HepG2 (cell line): ENCODE measurements at regions not wholly inside any gene's neighbourhood (a gene's known extent, or its start where the extent isn't known, plus 50 kb on each side); places are given as distances from the start of the nearest gene placed in this dataset.
"Not testable (repeated sequence)": the region's sequence is repeated elsewhere in the genome, so short reads cannot be mapped to it uniquely, and the experiment has no call there.

Experiments
- ATAC-seq: fragments of 200-7000 bp; cut with Tn5 transposase; 3 replicates; pipeline ENCODE4 v1.9.1; 2020; ENCODE audit warnings: mild to moderate bottlenecking, moderate library complexity
- BruUV-seq: library from RNA; stranded (reverse); fragments of 400-500 nt; replicated peaks from 2 replicates; lab custom pipeline; 2021; lab: Mats Ljungman, UMichigan
- CTCF ChIA-PET: fragments of 300-600 bp; formaldehyde crosslinking; extraction: SDS; loops from one replicate; lab custom pipeline; 2021; ENCODE audit warnings: low total read pairs, inconsistent platforms, low intra/inter-chr PET ratio; lab: Yijun Ruan, JAX
- POLR2A ChIA-PET: fragments of 350-600 bp; sonication (Branson Sonifier 250); formaldehyde crosslinking; loops from one replicate; lab custom pipeline; 2020; ENCODE audit warnings: antibody characterized with exemption, inconsistent platforms; lab: Yijun Ruan, JAX
- DNase-seq: peaks from one replicate; pipeline ENCODE4 v3.0.0-alpha.2; 2015; ENCODE audit warnings: low spot score
- FAIRE-seq: peaks from 3 replicates; lab custom pipeline; 2011; peaks lifted over from hg19 to GRCh38; lab: Jason Lieb, UNC
- H2AFZ ChIP-seq: one replicate; pipeline ENCODE4 v1.6.1; 2011; ENCODE audit warnings: low read length, inconsistent platforms
- H3K27ac ChIP-seq: fragments of 300-600 bp; 3 replicates; pipeline ENCODE4 v1.8.0; 2011; ENCODE audit warnings: mixed run types, mild to moderate bottlenecking, mixed read lengths, low read length, inconsistent platforms; ENCODE audit not compliant: insufficient read depth; ENCODE audit errors: extremely low read length
- H3K27me3 ChIP-seq, 2 experiments: fragments of 200-600 bp in 1 of 2; 2 replicates in 1 of 2; 3 replicates in 1 of 2; pipeline versions ENCODE4 v1.6.0 to v1.8.0; 2011; ENCODE audit warnings: low read length in 2 of 2, mild to moderate bottlenecking in 2 of 2, moderate library complexity in 2 of 2, inconsistent platforms in 1 of 2; ENCODE audit not compliant: insufficient read depth in 2 of 2, control insufficient read depth in 1 of 2
- H3K36me3 ChIP-seq, 2 experiments: fragments of 200-600 bp in 1 of 2; replicated peaks in 1 of 2; 2 replicates in 1 of 2; 3 replicates in 1 of 2; pipeline versions ENCODE4 v1.5.1 to v1.8.0; 2011; ENCODE audit warnings: low read length in 2 of 2, inconsistent platforms in 1 of 2; ENCODE audit not compliant: insufficient read depth in 2 of 2, control insufficient read depth in 1 of 2
- H3K4me1 ChIP-seq: 2 replicates; pipeline ENCODE4 v1.5.1; 2012; ENCODE audit warnings: low read length, inconsistent platforms; ENCODE audit not compliant: insufficient read depth
- H3K4me2 ChIP-seq: 2 replicates; pipeline ENCODE4 v1.6.0; 2011; ENCODE audit warnings: low read depth, low read length, inconsistent platforms
- H3K4me3 ChIP-seq, 3 experiments: fragments of 200-600 bp in 1 of 3; sonication (generic), shearing (Covaris generic) in 1 of 3; replicated peaks in 1 of 3; 2 replicates each; pipeline ENCODE4 v1.5.1; 2011 to 2016; ENCODE audit warnings: low read length in 3 of 3, inconsistent platforms in 2 of 3, low read depth in 2 of 3, mild to moderate bottlenecking in 2 of 3, control low read depth in 1 of 3, mixed read lengths in 1 of 3; ENCODE audit not compliant: insufficient read depth in 1 of 3
- H3K79me2 ChIP-seq: one replicate; pipeline ENCODE4 v1.6.1; 2011; ENCODE audit warnings: low read length, inconsistent platforms; ENCODE audit not compliant: insufficient read depth
- H3K9ac ChIP-seq: 2 replicates; pipeline ENCODE4 v1.6.0; 2011; ENCODE audit warnings: mild to moderate bottlenecking, low read depth, low read length, inconsistent platforms; ENCODE audit not compliant: insufficient read depth
- H3K9me3 ChIP-seq: 2 replicates; pipeline ENCODE4 v1.5.1; 2012; ENCODE audit warnings: mild to moderate bottlenecking, low read length
- H4K20me1 ChIP-seq: 2 replicates; pipeline ENCODE4 v1.6.0; 2011; ENCODE audit warnings: inconsistent platforms, mild to moderate bottlenecking, low read length, moderate library complexity; ENCODE audit not compliant: insufficient read depth
- ARNT2 ChIP-seq: sonication (generic); formaldehyde crosslinking; IDR thresholded peaks from 2 replicates; pipeline ENCODE4 v1.8.0; 2022; ENCODE audit warnings: mild to moderate bottlenecking, low read depth, missing genetic modification reagents, moderate library complexity
- CENPX ChIP-seq: sonication (generic); formaldehyde crosslinking; IDR thresholded peaks from 2 replicates; pipeline ENCODE4 v1.9.0; 2021; ENCODE audit warnings: mild to moderate bottlenecking, missing genetic modification reagents, moderate library complexity
- CSRNP1 ChIP-seq: sonication (generic); formaldehyde crosslinking; IDR thresholded peaks from 2 replicates; pipeline ENCODE4 v1.8.1; 2023; ENCODE audit warnings: mild to moderate bottlenecking, missing genetic modification reagents
- HDAC6 ChIP-seq: fragments of 200-600 bp; sonication (generic); IDR thresholded peaks from 2 replicates; pipeline ENCODE4 v1.7.0; 2017; ENCODE audit warnings: mild to moderate bottlenecking, antibody characterized with exemption, low read length, low read depth
- KLF6 ChIP-seq: IDR thresholded peaks from 2 replicates; pipeline ENCODE4 v1.8.0; 2016; ENCODE audit warnings: missing biosample characterization, missing genetic modification reagents
- NONO ChIP-seq, 2 experiments: fragments of 450-650 bp in 1 of 2; sonication (generic) in 1 of 2; formaldehyde crosslinking in 1 of 2; IDR thresholded peaks in 1 of 2; conservative IDR thresholded peaks in 1 of 2; 2 replicates each; pipeline versions ENCODE4 v1.6.1 to v1.8.0; 2017 to 2022; ENCODE audit warnings: mild to moderate bottlenecking in 1 of 2, missing genetic modification reagents in 1 of 2, moderate library complexity in 1 of 2
- RARG ChIP-seq: sonication (generic); formaldehyde crosslinking; IDR thresholded peaks from 2 replicates; pipeline ENCODE4 v1.4.0; 2020; ENCODE audit warnings: low read depth, mild to moderate bottlenecking, missing genetic modification reagents
- RBM22 ChIP-seq: fragments of 200-400 bp; formaldehyde crosslinking; optimal IDR thresholded peaks from 2 replicates; pipeline ENCODE3; 2017; ENCODE audit warnings: mild to moderate bottlenecking, low read length, moderate library complexity
- RORA ChIP-seq: sonication (generic); formaldehyde crosslinking; IDR thresholded peaks from 2 replicates; pipeline ENCODE4 v1.5.0; 2020; ENCODE audit warnings: mild to moderate bottlenecking, missing genetic modification reagents, moderate library complexity
- ZFX ChIP-seq: sonication (generic); formaldehyde crosslinking; IDR thresholded peaks from 2 replicates; pipeline ENCODE4 v1.4.0; 2020; ENCODE audit warnings: mild to moderate bottlenecking, low read depth, missing genetic modification reagents, moderate library complexity
- ZNF121 ChIP-seq: sonication (generic); formaldehyde crosslinking; IDR thresholded peaks from 2 replicates; pipeline ENCODE4 v1.5.0; 2020; ENCODE audit warnings: mild to moderate bottlenecking, missing genetic modification reagents
- ZNF274 ChIP-seq: sonication (generic); formaldehyde crosslinking; IDR thresholded peaks from 2 replicates; pipeline ENCODE4 v1.5.1; 2020; ENCODE audit warnings: mild to moderate bottlenecking, missing genetic modification reagents
- ZNF441 ChIP-seq: sonication (generic); formaldehyde crosslinking; IDR thresholded peaks from 2 replicates; pipeline ENCODE4 v1.7.0; 2021; ENCODE audit warnings: missing genetic modification reagents, borderline replicate concordance
- WGBS: methylation state at CpG from one replicate; pipeline ENCODE4 v1.1.6; 2017; ENCODE audit warnings: low lambda C conversion rate; 5-methylcytosine and 5-hydroxymethylcytosine counted together
- in situ Hi-C: cut with HindIII; loops from 2 replicates; pipeline ENCODE4 v1.10.0; 2017; ENCODE audit warnings: low pct_unique_long_range_greater_than_20kb; ENCODE audit not compliant: extremely low pct_ligation_motif_present
- intact Hi-C: fragments of 100-400 bp; cut with micrococcal nuclease; formaldehyde crosslinking; loops from one replicate; pipeline ENCODE4 v1.10.0; 2022; ENCODE audit not compliant: unreplicated experiment

GRCh38 chr4:155047755-155048154, 160.7 kb upstream of the NPY2R start:
- no peak for FAIRE-seq
- no peaks in the 10 kb centered on the region for H3K79me2 ChIP-seq
- no peak for ATAC-seq
- no peaks in the 10 kb centered on the region for H3K4me1 ChIP-seq
- H3K4me2 ChIP-seq = no peak overlapping the region
- ChIA-PET POLR2A (no interaction called here), CTCF (no interaction called here)
- H3K27ac ChIP-seq = no peak overlapping the region
- no TSS peak for BruUV-seq
- H3K9ac ChIP-seq = no peak overlapping the region
- in situ Hi-C loops = no loop called here
- no peak overlapping the region for H2AFZ ChIP-seq
- H3K27me3 ChIP-seq = no peaks in the 10 kb centered on the region
- intact Hi-C loops = no loop called here
- no peak for DNase-seq
- no peaks in the 10 kb centered on the region for H3K36me3 ChIP-seq
- no peaks in the 10 kb centered on the region for H4K20me1 ChIP-seq
- 45% methylated on average over 2 of the region's 2 CpGs for WGBS
- peaks cover 8% of the 10 kb centered on the region; the same call in 1 of the 2 replicates for H3K9me3 ChIP-seq
- TF ChIP-seq ZNF441 (CRISPR knock-in tag) (no peak), RORA (CRISPR knock-in tag) (no peak), ZNF274 (CRISPR knock-in tag) (no peak), HDAC6 (no peak), NONO (IDR thresholded peaks at IDR 0.05) (no peak), NONO (CRISPR knock-in tag; conservative IDR thresholded peaks at IDR 0.05) (no peak), ZFX (CRISPR knock-in tag) (no peak), CSRNP1 (no peak), KLF6 (CRISPR knock-in tag) (no peak), RBM22 (no peak), ZNF121 (no peak), RARG (CRISPR knock-in tag) (no peak), ARNT2 (CRISPR knock-in tag) (no peak), CENPX (CRISPR knock-in tag) (no peak)
- H3K4me3 ChIP-seq = no peak overlapping the region

- ATAC-seq, CTCF ChIA-PET: not testable (repeated sequence)
These were observed 154.4 kb upstream of the NPY2R start for GRCh38 chr4:155054042-155054441.

More at GRCh38 chr4:155054042-155054441, 154.4 kb upstream of the NPY2R start:
- H3K4me3 ChIP-seq, H3K9me3 ChIP-seq, intact Hi-C loops, in situ Hi-C loops, FAIRE-seq, H3K4me1 ChIP-seq, H3K36me3 ChIP-seq, H3K9ac ChIP-seq, H3K79me2 ChIP-seq, H2AFZ ChIP-seq, H3K27me3 ChIP-seq, BruUV-seq, POLR2A ChIA-PET, DNase-seq, H3K4me2 ChIP-seq, H4K20me1 ChIP-seq, H3K27ac ChIP-seq: not testable (repeated sequence)
- WGBS = 0% methylated on average over 1 of the region's 1 CpG
